ENCODE measurements at regions not wholly inside any gene's neighbourhood (a gene's known extent, or its start where the extent isn't known, plus 50 kb on each side); places are given as distances from the start of the nearest gene placed in this dataset.

DNA sequence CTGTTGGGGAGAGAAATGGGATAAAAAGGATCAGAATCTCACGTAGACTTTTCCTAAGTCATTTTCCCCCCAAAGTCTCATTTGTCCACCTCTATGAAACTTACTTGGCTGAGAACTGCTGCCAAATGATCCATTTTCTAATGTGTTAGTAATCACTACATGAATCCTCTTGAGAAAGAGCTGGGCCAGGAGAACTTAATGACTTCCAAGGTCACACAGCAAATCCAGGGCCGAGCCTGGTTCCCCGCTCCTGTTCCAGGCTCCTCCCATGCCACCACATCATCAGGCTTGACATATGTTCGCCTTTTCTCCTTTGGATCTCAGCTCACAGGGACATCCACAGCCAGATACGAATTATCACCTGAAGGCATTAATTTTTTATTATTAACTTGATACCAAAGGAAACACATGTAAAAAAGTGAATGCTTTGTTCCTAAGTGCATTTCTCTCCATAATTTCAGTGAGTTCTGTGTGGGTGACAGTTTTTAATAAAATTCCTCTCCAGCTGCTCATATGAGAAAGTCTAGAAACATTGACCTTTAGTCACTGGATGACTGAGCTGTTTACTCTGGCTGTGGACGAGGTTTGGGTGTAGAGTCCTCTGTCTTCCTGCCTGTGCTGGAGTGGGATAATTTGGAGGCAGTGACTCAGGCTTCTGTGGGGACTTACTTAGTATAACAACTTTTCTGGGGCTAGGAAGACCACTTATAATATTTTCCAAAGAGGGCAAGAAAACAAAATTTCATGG is 276.3 kb downstream of the PAX1 start:
- DNase-seq (ENCODE audit: low read depth, low spot score), result no peak

GRCh38 chr20:21981179-21981578 is 275.7 kb downstream of the PAX1 start:
- DNase-seq (ENCODE audit: low read depth, low spot score), result no peak

- no peak for DNase-seq (ENCODE audit: low read depth, low spot score)
Measured at GRCh38 chr20:21971436-21971835, 266.0 kb downstream of the PAX1 start.

GRCh38 chr20:21968486-21968885 is 263.0 kb downstream of the PAX1 start:
- DNase-seq (ENCODE audit: low read depth, low spot score), result no peak

DNA sequence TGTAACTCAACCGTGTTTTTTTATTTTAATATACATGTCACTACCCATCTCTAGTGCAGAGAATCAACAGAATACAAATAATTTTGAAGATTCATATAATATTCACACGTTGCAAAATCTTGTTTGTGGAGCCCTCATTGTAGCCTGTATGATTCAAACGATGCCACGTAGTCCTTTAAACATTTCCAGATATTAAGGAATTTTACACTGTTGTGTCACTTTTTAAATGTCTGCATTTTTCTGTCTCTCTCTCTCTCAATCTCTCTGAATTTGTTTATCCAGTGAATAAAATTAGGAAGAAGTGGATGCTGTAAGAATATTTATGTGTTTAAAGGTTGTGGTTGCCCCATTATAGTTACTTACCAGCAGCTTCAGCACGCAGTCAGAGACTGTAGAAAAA is 262.0 kb downstream of the PAX1 start:
- no peak for DNase-seq (ENCODE audit: low read depth, low spot score)

DNA sequence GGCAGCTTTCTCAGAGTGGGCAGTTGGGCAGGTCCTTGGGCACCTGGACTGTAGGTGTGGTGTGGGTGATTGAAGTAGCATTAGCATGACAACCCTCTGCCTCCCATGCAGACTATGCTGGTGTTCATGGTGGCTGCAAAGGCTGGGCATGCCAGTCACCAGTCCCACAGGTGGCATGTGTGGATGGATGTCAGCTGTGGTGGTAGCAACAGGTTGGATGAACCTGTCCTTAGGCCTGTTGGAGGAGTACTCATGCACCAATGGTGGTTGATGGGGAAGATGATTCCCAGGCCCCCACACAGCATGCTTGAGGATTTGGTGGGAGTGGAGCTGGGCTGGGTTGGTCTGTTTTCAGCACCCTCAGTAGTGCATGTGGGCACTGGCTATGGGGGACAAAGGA is 251.1 kb downstream of the PAX1 start:
- no peak for DNase-seq (ENCODE audit: low read depth, low spot score)

DNA sequence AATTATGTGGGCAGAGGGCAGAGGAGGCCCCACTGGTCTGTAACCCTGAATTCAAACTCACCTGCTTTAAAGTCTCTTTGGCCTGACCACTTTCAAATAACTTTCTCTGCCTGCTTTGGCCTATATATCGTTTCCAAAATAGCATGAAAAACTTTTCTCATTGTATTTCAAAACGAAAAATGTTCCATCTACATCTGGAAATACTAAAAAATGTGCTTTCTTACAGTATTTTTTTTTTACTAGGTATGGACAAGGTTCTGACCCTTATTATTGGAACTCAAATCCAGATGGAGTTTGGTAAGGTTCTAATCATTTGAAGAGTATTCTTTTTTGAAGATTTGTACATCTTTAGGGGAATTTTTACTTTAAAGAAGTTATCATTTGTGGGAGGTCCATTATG is 241.9 kb downstream of the PAX1 start:
- no peak for DNase-seq (ENCODE audit: low read depth, low spot score)

DNA sequence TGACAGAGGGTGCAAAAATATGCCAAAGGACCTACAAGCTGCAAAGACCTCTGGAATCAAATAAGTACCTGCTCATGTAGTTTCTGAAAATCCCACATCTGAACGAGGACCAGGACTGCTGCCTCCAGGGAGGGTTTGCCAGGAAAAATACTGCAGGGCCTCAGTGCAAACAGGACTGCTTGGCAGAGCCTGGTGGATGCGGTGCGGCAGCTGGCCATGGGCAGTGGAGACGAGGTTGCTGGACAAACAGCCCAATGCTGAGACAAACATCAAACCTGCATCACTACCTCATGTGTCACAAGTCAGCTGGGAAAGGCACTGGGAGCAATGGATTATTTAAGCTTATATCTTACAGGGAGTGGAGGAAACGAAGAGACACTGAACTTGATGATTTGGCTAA is 238.8 kb downstream of the PAX1 start:
- DNase-seq (ENCODE audit: low read depth, low spot score), result no peak

GRCh38 chr20:21941941-21942805 is 236.7 kb downstream of the PAX1 start:
- no peak for DNase-seq (ENCODE audit: low read depth, low spot score)

- peak; percentile 4 for DNase-seq (ENCODE audit: low read depth, low spot score)
Measured at GRCh38 chr20:21936720-21937380, 231.4 kb downstream of the PAX1 start.

GRCh38 chr20:21936261-21936660 is 230.8 kb downstream of the PAX1 start:
- DNase-seq (ENCODE audit: low read depth, low spot score), result no peak

DNA sequence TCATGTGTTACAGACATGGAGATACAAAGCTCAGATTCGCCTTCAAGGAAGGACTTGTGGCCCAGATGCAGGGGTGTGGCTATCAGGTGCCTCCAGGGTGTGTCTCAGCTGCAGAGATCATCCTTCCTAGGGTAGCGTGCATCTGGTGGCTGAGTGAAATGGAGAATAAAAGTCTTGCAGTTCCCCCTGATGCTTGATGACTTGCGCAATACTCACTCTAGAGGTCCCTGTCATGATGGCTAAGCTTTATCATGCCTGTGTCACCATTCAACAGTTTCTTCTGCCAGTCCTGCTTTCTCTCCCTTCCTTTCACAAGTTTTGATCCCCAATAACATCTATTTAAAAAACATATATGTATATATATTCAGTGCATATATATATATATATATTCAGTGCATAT is 228.1 kb downstream of the PAX1 start:
- no peak for DNase-seq (ENCODE audit: low read depth, low spot score)

- DNase-seq (ENCODE audit: low read depth, low spot score), result no peak
Measured at GRCh38 chr20:21921251-21921650, 215.8 kb downstream of the PAX1 start.

DNA sequence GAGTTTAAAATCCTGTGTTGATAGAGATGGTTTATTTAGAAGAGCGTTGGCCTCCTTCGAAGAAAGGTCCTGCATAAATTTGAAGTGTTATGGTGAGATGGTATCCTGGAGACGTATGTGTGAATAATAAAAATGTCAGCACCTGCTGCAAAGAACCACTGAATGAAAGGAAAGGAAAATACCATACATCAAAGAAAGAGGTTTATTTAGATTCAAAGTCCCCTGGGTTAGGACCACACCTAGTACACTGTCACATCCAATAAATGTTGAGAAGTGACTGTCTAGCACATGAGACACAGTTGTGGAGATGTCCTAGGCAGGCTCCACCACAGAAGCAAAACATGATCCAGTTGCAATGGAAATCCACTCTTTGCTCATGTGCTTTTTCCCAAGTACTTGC is 214.7 kb downstream of the PAX1 start:
- DNase-seq (ENCODE audit: low read depth, low spot score), result no peak

GRCh38 chr20:21918398-21918797 is 212.9 kb downstream of the PAX1 start:
- DNase-seq (ENCODE audit: low read depth, low spot score), result no peak

GRCh38 chr20:21902391-21902790 is 196.9 kb downstream of the PAX1 start:
- no peak for DNase-seq (ENCODE audit: low read depth, low spot score)

GRCh38 chr20:21901470-21902275 is 196.2 kb downstream of the PAX1 start:
- DNase-seq (ENCODE audit: low read depth, low spot score), result no peak

GRCh38 chr20:21900431-21900830 is 195.0 kb downstream of the PAX1 start:
- DNase-seq (ENCODE audit: low read depth, low spot score), result no peak

DNA sequence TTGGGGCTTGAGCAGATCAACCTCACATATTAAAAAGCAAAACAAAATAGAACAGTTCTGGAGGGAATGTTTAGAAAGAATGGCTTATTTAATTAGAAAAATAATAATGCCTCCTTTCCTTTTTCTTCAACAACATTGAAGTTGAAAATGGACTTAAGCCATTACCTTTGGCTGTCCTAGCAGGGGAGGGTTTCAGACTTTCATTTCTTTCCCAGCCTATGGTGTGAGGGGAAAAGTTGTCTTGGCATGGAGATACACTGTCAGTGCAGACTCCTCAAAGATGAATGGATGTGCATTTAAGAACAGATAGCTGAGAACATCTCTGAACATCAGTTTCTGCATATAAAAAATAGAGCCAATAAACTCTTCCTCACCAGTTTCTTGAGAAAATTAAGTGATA is 169.5 kb downstream of the PAX1 start:
- no peak for DNase-seq (ENCODE audit: low read depth, low spot score)

DNA sequence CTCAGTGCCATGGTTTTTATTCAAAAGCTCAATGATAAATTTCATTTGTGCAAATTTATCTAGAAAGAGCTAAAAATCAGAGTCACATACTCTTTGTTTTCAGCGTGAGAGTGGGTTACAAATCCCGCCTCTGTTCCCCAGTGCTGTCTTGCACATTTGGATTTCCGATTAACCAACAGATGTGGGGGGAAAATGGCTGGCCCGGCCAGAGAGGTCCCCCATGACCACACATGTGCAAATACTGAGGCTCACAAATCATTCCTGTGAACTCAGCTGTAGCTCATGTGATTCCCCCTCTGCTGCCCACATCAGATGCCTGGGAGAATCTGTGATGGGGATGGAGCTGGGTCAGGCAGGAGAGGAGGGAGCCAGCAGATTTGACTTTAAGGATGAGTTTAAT is 168.7 kb downstream of the PAX1 start:
- no peak for DNase-seq (ENCODE audit: low read depth, low spot score)

DNA sequence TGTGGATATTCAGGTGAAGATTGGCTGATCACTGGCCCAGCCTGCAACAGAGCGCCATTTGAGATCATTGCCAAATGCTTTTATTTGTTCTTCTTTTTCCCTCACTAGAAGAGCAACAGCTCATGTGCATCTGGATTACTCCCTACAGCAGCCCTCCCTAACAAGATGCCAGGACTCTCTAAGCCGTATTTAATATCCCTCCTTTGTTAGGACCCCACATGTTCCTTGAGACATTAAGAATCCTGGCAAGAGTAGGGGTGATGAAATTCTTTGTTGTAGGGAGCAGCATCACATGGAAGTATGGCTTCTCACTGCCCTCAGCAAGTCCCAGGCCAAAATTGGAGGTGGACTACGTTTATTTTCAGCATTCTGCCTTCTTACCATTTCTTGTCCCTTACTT is 167.8 kb downstream of the PAX1 start:
- DNase-seq (ENCODE audit: low read depth, low spot score), result no peak

GRCh38 chr20:21867811-21868210 is 162.3 kb downstream of the PAX1 start:
- DNase-seq (ENCODE audit: low read depth, low spot score), result no peak

All from ELF-1 (cell line).